BLaER1 (cell line): ENCODE measurements at regions not wholly inside any gene's neighbourhood (a gene's known extent, or its start where the extent isn't known, plus 50 kb on each side); places are given as distances from the start of the nearest gene placed in this dataset.

Source experiments
- H3K27ac ChIP-seq: shearing (Covaris generic); formaldehyde crosslinking; 2 replicates; pipeline ENCODE4 v1.8.1; 2022
- H3K27me3 ChIP-seq: shearing (Covaris generic); formaldehyde crosslinking; 2 replicates; pipeline ENCODE4 v1.8.1; 2022
- H3K36me3 ChIP-seq: shearing (Covaris generic); formaldehyde crosslinking; 2 replicates; pipeline ENCODE4 v1.8.1; 2022
- H3K4me1 ChIP-seq: shearing (Covaris generic); formaldehyde crosslinking; 2 replicates; pipeline ENCODE4 v1.8.1; 2022
- H3K4me2 ChIP-seq: shearing (Covaris generic); formaldehyde crosslinking; 2 replicates; pipeline ENCODE4 v1.8.1; 2022
- H3K4me3 ChIP-seq: shearing (Covaris generic); formaldehyde crosslinking; 2 replicates; pipeline ENCODE4 v1.8.1; 2022
- H3K9ac ChIP-seq: shearing (Covaris generic); formaldehyde crosslinking; 2 replicates; pipeline ENCODE4 v1.8.1; 2022
- H3K9me3 ChIP-seq: shearing (Covaris generic); formaldehyde crosslinking; 2 replicates; pipeline ENCODE4 v1.8.1; 2022
- H4K20me1 ChIP-seq: shearing (Covaris generic); formaldehyde crosslinking; 2 replicates; pipeline ENCODE4 v1.8.1; 2022
- Cebpa-rat ChIP-seq: shearing (Covaris generic); IDR thresholded peaks from 2 replicates; pipeline ENCODE4 v1.8.1; 2022

DNA sequence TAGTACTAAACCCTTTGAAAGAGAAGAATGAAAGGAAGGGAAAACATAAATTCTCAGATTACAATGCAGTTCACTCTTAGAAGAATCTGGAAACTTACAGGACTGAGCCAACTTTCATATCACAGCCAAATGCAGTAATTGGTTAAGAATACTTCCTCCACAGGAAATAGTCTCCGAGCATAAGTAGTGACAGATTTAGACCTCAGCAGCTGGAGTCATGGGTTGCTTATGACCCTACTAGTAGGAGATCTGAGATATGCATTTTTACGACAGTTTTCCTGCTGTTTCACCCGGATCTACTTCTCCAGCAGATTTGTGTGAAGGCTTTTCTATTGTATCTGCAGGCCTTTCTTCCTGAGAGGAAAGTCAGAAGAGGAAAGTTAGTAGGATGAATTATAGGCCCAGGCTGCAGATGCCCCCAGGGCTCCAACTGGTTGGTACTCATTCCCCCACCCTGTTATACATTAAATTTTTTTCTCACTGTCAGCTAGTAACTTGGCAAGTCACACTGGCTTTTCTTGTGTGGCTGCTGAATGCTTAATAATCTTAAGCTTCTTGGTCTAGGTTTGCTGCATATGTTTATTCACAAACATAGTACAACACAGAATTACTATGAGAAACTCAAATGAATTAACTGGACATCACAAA, 1241.5 kb upstream of the MIR17HG start:
- Histone ChIP-seq H3K9me3 (no peaks in the 10 kb centered on the region), H3K4me2 (peak overlapping the region; percentile 46), H3K36me3 (no peaks in the 10 kb centered on the region), H4K20me1 (no peaks in the 10 kb centered on the region), H3K4me3 (no peak overlapping the region), H3K4me1 (peaks cover 8% of the 10 kb centered on the region), H3K9ac (no peak overlapping the region), H3K27me3 (no peaks in the 10 kb centered on the region), H3K27ac (no peak overlapping the region)
- no peak for TF ChIP-seq Cebpa-rat

DNA sequence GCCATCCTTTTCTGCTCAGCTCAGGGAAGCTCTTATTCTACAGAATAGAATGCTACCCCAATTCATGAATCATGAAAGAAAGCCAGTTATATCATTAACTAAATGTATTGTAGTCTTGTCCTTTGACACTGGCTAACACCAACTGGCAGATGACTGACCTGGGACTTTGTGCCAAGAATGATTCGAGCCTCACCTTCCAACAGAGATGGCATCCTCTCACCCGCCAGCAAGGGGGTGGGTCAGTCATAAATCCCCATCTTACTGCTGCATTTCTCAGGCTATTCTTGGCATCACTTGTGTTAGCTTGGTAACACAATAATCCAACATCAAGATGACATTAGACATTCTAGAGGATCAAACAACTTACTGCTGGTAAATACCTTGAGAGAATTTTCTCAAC, 1239.8 kb upstream of the MIR17HG start:
- Histone ChIP-seq H3K4me3 (no peak overlapping the region), H3K36me3 (no peaks in the 10 kb centered on the region), H4K20me1 (no peaks in the 10 kb centered on the region), H3K4me1 (peaks cover 8% of the 10 kb centered on the region), H3K9me3 (no peaks in the 10 kb centered on the region), H3K27me3 (no peaks in the 10 kb centered on the region), H3K27ac (no peak overlapping the region), H3K4me2 (no peak overlapping the region), H3K9ac (no peak overlapping the region)
- TF ChIP-seq Cebpa-rat = no peak

GRCh38 chr13:90108547-90108946, 1238.9 kb upstream of the MIR17HG start:
- H3K27me3 ChIP-seq = no peaks in the 10 kb centered on the region
- no peaks in the 10 kb centered on the region for H3K9me3 ChIP-seq
- no peaks in the 10 kb centered on the region for H4K20me1 ChIP-seq
- no peak overlapping the region for H3K9ac ChIP-seq
- H3K27ac ChIP-seq = no peak overlapping the region
- no peaks in the 10 kb centered on the region for H3K36me3 ChIP-seq
- H3K4me3 ChIP-seq = no peak overlapping the region
- TF ChIP-seq Cebpa-rat = no peak
- H3K4me2 ChIP-seq = no peak overlapping the region
- peaks cover 8% of the 10 kb centered on the region for H3K4me1 ChIP-seq

DNA sequence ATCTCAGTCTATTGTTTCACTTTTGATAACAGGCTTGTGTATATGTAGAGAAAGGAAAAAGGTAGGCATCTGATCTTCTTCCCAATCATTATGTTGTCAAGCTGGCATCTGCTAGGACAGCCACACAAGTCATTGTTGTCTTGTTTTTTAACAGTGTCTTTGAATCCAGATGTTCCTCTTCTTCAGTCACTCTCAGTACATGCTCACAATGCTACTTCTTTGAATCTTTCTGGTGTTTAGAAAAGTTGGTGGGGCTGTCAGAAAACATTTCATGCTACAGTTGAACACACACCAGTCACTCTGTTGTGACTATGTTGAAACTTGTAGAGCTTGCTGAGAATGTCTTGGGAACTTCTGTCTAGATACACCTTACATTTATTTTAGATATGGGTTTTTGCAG, 1231.4 kb upstream of the MIR17HG start:
- H3K4me2 ChIP-seq = no peak overlapping the region
- H3K4me3 ChIP-seq = no peak overlapping the region
- H3K4me1 ChIP-seq = no peaks in the 10 kb centered on the region
- H3K27ac ChIP-seq = no peak overlapping the region
- no peaks in the 10 kb centered on the region for H3K36me3 ChIP-seq
- no peaks in the 10 kb centered on the region for H3K27me3 ChIP-seq
- no peak overlapping the region for H3K9ac ChIP-seq
- H3K9me3 ChIP-seq = no peaks in the 10 kb centered on the region
- TF ChIP-seq Cebpa-rat = no peak
- H4K20me1 ChIP-seq = no peaks in the 10 kb centered on the region

- Histone ChIP-seq H4K20me1 (no peaks in the 10 kb centered on the region), H3K4me3 (no peak overlapping the region), H3K27me3 (no peaks in the 10 kb centered on the region), H3K9ac (no peak overlapping the region), H3K4me2 (no peak overlapping the region), H3K4me1 (no peaks in the 10 kb centered on the region), H3K9me3 (no peaks in the 10 kb centered on the region), H3K27ac (no peak overlapping the region), H3K36me3 (no peaks in the 10 kb centered on the region)
- no peak for TF ChIP-seq Cebpa-rat
Measured at GRCh38 chr13:90118467-90119071, 1228.9 kb upstream of the MIR17HG start.

GRCh38 chr13:90120026-90120425, 1227.5 kb upstream of the MIR17HG start:
- no peak overlapping the region for H3K4me3 ChIP-seq
- H3K9me3 ChIP-seq = no peaks in the 10 kb centered on the region
- H3K9ac ChIP-seq = no peak overlapping the region
- no peaks in the 10 kb centered on the region for H3K36me3 ChIP-seq
- no peak for TF ChIP-seq Cebpa-rat
- H3K27me3 ChIP-seq = no peaks in the 10 kb centered on the region
- H3K4me2 ChIP-seq = no peak overlapping the region
- no peaks in the 10 kb centered on the region for H3K4me1 ChIP-seq
- no peaks in the 10 kb centered on the region for H4K20me1 ChIP-seq
- H3K27ac ChIP-seq = no peak overlapping the region

GRCh38 chr13:90121784-90122183, 1225.7 kb upstream of the MIR17HG start:
- H3K27me3 ChIP-seq = no peaks in the 10 kb centered on the region
- no peak for TF ChIP-seq Cebpa-rat
- H3K4me1 ChIP-seq = no peaks in the 10 kb centered on the region

DNA sequence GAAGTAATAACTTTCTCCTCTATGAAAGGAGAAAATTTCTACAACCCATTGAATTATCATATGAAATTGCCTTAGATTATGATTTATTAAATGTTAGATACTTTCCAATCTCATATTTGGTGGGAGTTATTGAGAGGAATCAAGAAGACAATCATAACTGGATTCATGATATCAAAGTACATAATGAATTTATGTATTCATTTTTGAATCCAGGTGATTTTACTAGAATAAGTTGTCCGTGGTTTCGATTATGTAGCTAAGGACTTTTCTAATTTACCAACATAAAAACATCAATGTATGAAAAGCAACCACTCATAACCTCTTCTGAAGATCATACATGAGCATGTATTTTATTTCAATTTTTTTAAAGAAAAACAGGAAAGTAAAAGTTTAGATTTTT, 1225.0 kb upstream of the MIR17HG start:
- no peaks in the 10 kb centered on the region for H3K4me1 ChIP-seq

More at GRCh38 chr13:90121784-90122183, 1225.7 kb upstream of the MIR17HG start:
- no peak overlapping the region for H3K4me3 ChIP-seq
- no peaks in the 10 kb centered on the region for H3K9me3 ChIP-seq
- H3K4me2 ChIP-seq = no peak overlapping the region
- no peaks in the 10 kb centered on the region for H3K36me3 ChIP-seq
- no peaks in the 10 kb centered on the region for H4K20me1 ChIP-seq
- no peak overlapping the region for H3K9ac ChIP-seq
- H3K27ac ChIP-seq = no peak overlapping the region

DNA sequence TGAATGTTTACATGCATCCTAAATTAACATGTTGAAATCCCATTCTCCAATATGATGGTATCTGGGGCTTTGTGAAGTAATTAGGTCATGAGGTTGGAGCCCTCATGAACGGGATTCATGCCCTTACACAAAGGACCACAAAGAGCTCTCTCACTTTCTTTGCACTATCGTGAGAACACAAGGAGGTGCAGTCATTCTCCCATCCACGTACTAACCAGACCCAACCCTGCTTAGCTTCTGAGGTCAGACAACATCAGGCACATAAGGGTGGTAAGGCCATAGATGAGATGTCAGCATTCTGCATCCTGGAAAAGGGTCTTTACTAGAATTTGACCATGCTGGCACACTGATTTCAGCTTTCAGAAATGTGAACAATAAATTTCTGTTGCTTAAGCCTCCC, 1211.9 kb upstream of the MIR17HG start:
- H3K9me3 ChIP-seq = no peaks in the 10 kb centered on the region
- no peaks in the 10 kb centered on the region for H4K20me1 ChIP-seq
- no peak overlapping the region for H3K4me3 ChIP-seq
- H3K36me3 ChIP-seq = no peaks in the 10 kb centered on the region
- no peak overlapping the region for H3K4me2 ChIP-seq
- no peak overlapping the region for H3K27ac ChIP-seq
- H3K4me1 ChIP-seq = no peaks in the 10 kb centered on the region
- no peak overlapping the region for H3K9ac ChIP-seq
- H3K27me3 ChIP-seq = no peaks in the 10 kb centered on the region
- TF ChIP-seq Cebpa-rat = no peak

More for the DNA sequence above, 1225.0 kb upstream of the MIR17HG start:
- H3K9me3 ChIP-seq = no peaks in the 10 kb centered on the region
- no peak overlapping the region for H3K4me3 ChIP-seq
- no peak overlapping the region for H3K27ac ChIP-seq
- no peak for TF ChIP-seq Cebpa-rat
- H3K27me3 ChIP-seq = no peaks in the 10 kb centered on the region
- H3K4me2 ChIP-seq = no peak overlapping the region
- H3K36me3 ChIP-seq = no peaks in the 10 kb centered on the region
- H4K20me1 ChIP-seq = no peaks in the 10 kb centered on the region
- H3K9ac ChIP-seq = no peak overlapping the region

- Histone ChIP-seq H3K4me3 (no peak overlapping the region), H3K4me2 (no peak overlapping the region), H4K20me1 (no peaks in the 10 kb centered on the region), H3K27me3 (no peaks in the 10 kb centered on the region), H3K9me3 (no peaks in the 10 kb centered on the region), H3K9ac (no peak overlapping the region), H3K36me3 (no peaks in the 10 kb centered on the region), H3K4me1 (no peaks in the 10 kb centered on the region), H3K27ac (no peak overlapping the region)
- TF ChIP-seq Cebpa-rat = no peak
Measured at GRCh38 chr13:90142251-90142650, 1205.2 kb upstream of the MIR17HG start.
